ENCODE measurements at regions not wholly inside any gene's neighbourhood (a gene's known extent, or its start where the extent isn't known, plus 50 kb on each side); places are given as distances from the start of the nearest gene placed in this dataset.

- no peak for TF ChIP-seq MYC (IDR thresholded peaks at IDR 0.05; ENCODE audit: low read depth, low read length)
- TF ChIP-seq CTCF (IDR thresholded peaks at IDR 0.05; ENCODE audit: extremely low read depth in 1 of 2, insufficient read depth in 1 of 2, low read depth in 1 of 2, low read length in 2 of 2), result no peak
- TF ChIP-seq POLR2A (IDR thresholded peaks at IDR 0.05; ENCODE audit: low read depth, low read length), result no peak
- TF ChIP-seq MAX (IDR thresholded peaks at IDR 0.05; ENCODE audit: insufficient read depth, insufficient read length), result no peak
Measured at GRCh38 chr3:124489506-124489905, 240.7 kb upstream of the UMPS start.
